ENCODE measurements at regions not wholly inside any gene's neighbourhood (a gene's known extent, or its start where the extent isn't known, plus 50 kb on each side); places are given as distances from the start of the nearest gene placed in this dataset.

DNA sequence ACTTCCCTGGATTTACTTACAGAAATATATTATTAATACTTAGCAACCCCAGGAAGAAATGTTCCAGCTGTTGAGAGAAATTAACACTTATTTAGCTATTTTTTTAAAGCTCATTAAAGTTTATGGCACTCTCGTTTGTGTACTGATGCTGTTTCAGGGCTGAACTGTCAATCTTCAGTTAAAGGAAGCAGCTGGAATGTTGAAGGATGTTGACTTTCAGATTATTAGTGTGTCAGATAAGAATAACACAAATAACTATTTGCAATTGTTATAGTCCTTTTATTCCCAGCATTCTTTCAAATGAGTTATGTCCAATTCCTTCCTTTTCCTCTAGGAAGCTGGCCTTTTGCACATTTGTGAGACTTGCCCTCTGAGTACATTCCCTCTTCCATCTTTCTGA is 278.2 kb upstream of the RAG2 start:
- H3K27me3 ChIP-seq (ENCODE audit: insufficient read depth in 3 of 3, low read length in 2 of 3): no peaks in the 10 kb centered on the region
- no peaks in the 10 kb centered on the region for H3K9me3 ChIP-seq
- TF ChIP-seq, protein P1, sequence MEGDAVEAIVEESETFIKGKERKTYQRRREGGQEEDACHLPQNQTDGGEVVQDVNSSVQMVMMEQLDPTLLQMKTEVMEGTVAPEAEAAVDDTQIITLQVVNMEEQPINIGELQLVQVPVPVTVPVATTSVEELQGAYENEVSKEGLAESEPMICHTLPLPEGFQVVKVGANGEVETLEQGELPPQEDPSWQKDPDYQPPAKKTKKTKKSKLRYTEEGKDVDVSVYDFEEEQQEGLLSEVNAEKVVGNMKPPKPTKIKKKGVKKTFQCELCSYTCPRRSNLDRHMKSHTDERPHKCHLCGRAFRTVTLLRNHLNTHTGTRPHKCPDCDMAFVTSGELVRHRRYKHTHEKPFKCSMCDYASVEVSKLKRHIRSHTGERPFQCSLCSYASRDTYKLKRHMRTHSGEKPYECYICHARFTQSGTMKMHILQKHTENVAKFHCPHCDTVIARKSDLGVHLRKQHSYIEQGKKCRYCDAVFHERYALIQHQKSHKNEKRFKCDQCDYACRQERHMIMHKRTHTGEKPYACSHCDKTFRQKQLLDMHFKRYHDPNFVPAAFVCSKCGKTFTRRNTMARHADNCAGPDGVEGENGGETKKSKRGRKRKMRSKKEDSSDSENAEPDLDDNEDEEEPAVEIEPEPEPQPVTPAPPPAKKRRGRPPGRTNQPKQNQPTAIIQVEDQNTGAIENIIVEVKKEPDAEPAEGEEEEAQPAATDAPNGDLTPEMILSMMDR (IDR thresholded peaks at IDR 0.05): no peak
- WGBS, 3 donors: 23 to 28% (median 26%) methylated on average over 1 of the region's 1 CpG
- intact Hi-C loops (cut with DNase I): no loop called here
- no peaks in the 10 kb centered on the region for H3K4me1 ChIP-seq
- no peak for DNase-seq
- no peak overlapping the region for H3K27ac ChIP-seq
- H3K36me3 ChIP-seq (ENCODE audit: insufficient read depth in 1 of 2, low read depth in 1 of 2): no peaks in the 10 kb centered on the region
- no peak overlapping the region for H3K4me3 ChIP-seq
- no peak for ATAC-seq

GRCh38 chr11:36874291-36874690 is 276.3 kb upstream of the RAG2 start:
- H3K4me1 ChIP-seq: no peaks in the 10 kb centered on the region
- H3K27ac ChIP-seq: no peak overlapping the region
- 22 to 30% (median 26%) methylated on average over 4 of the region's 4 CpGs for whole genome bisulfite sequencing, 3 donors
- no peak for ATAC-seq
- DNase-seq: no peak
- H3K36me3 ChIP-seq (ENCODE audit: insufficient read depth in 1 of 2, low read depth in 1 of 2): no peaks in the 10 kb centered on the region
- H3K27me3 ChIP-seq (ENCODE audit: insufficient read depth in 3 of 3, low read length in 2 of 3): no peaks in the 10 kb centered on the region
- H3K9me3 ChIP-seq: no peaks in the 10 kb centered on the region
- TF ChIP-seq, protein P1 (IDR thresholded peaks at IDR 0.05): no peak
- intact Hi-C loops (cut with DNase I): no loop called here
- H3K4me3 ChIP-seq: no peak overlapping the region

DNA sequence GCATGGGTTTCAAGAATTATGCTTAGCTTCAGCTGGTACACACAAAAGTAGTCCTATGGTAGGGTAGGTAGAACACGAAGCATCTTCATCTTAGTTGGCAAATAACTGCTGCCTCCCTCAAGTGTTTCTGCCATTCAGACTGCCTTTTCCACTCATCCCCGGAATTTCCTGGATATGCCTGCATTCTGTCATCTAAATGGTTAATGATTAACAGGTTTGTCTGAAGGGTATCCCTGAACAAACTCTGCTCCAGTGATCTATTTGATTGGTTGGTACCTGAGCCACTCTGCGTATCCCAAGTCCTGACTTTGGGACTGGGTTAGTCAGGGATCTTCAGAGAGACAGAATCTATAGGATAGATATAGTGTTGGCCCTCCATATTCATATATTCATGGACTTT is 272.3 kb upstream of the RAG2 start:
- ATAC-seq: no peak
- Histone ChIP-seq H3K36me3 (ENCODE audit: insufficient read depth in 1 of 2, low read depth in 1 of 2) (no peaks in the 10 kb centered on the region), H3K9me3 (no peaks in the 10 kb centered on the region), H3K4me1 (no peaks in the 10 kb centered on the region), H3K27ac (no peak overlapping the region), H3K27me3 (ENCODE audit: insufficient read depth in 3 of 3, low read length in 2 of 3) (peaks cover 0 to 2% (median 0%) of the 10 kb centered on the region in 3 donors), H3K4me3 (no peak overlapping the region)
- TF ChIP-seq, protein P1 (IDR thresholded peaks at IDR 0.05): no peak
- intact Hi-C loops (cut with DNase I): no loop called here
- no peak for DNase-seq
- WGBS, 3 donors: 86 to 88% (median 87%) methylated on average over 3 of the region's 3 CpGs

GRCh38 chr11:36868380-36868779 is 270.3 kb upstream of the RAG2 start:
- Histone ChIP-seq H3K27ac (no peak overlapping the region), H3K27me3 (ENCODE audit: insufficient read depth in 3 of 3, low read length in 2 of 3) (peaks cover 0 to 2% (median 0%) of the 10 kb centered on the region in 3 donors), H3K4me1 (no peaks in the 10 kb centered on the region), H3K36me3 (ENCODE audit: insufficient read depth in 1 of 2, low read depth in 1 of 2) (no peaks in the 10 kb centered on the region), H3K9me3 (no peaks in the 10 kb centered on the region), H3K4me3 (no peak overlapping the region)
- ATAC-seq: no peak
- intact Hi-C loops (cut with DNase I): no loop called here
- TF ChIP-seq, protein P1 (IDR thresholded peaks at IDR 0.05): no peak
- WGBS, 3 donors: 68 to 73% (median 71%) methylated on average over 5 of the region's 5 CpGs
- DNase-seq: no peak

- H3K36me3 ChIP-seq (ENCODE audit: insufficient read depth in 1 of 2, low read depth in 1 of 2): no peaks in the 10 kb centered on the region
- TF ChIP-seq, protein P1 (IDR thresholded peaks at IDR 0.05): no peak
- ATAC-seq: no peak
- 11 to 19% (median 14%) methylated on average over 1 of the region's 1 CpG for WGBS, 3 donors
- intact Hi-C loops (cut with DNase I): no loop called here
- no peak overlapping the region for H3K27ac ChIP-seq
- peaks cover 0 to 2% (median 0%) of the 10 kb centered on the region in 3 donors for H3K27me3 ChIP-seq (ENCODE audit: insufficient read depth in 3 of 3, low read length in 2 of 3)
- H3K4me3 ChIP-seq: no peak overlapping the region
- no peaks in the 10 kb centered on the region for H3K4me1 ChIP-seq
- H3K9me3 ChIP-seq: no peaks in the 10 kb centered on the region
- no peak for DNase-seq
These were observed 267.8 kb upstream of the RAG2 start for GRCh38 chr11:36865846-36866245.

Measured in psoas muscle (tissue), 7 donors.